MM.1S (cell line): ENCODE measurements at regions not wholly inside any gene's neighbourhood (a gene's known extent, or its start where the extent isn't known, plus 50 kb on each side); places are given as distances from the start of the nearest gene placed in this dataset.

Experiments
- CTCF ChIP-seq: fragments of 300-600 bp; sonication (generic); IDR thresholded peaks from 2 replicates; pipeline ENCODE4 v1.5.1; 2016; ENCODE audit warnings: antibody characterized with exemption, low read length, mixed read lengths
- EZH2 ChIP-seq: fragments of 300-600 bp; sonication (generic); optimal IDR thresholded peaks from 2 replicates; pipeline ENCODE3; 2017; ENCODE audit warnings: low read depth, mild to moderate bottlenecking, antibody characterized with exemption, low read length, mixed read lengths
- EZH2phosphoT487 ChIP-seq: fragments of 300-600 bp; sonication (generic); IDR thresholded peaks from 2 replicates; pipeline ENCODE4 v1.6.1; 2018; ENCODE audit warnings: antibody characterized with exemption, low read length

- no peak for TF ChIP-seq CTCF
- no peak for TF ChIP-seq EZH2
- no peak for TF ChIP-seq EZH2phosphoT487
These were observed 182.2 kb downstream of the WDR11 start for GRCh38 chr10:121033366-121033765.
